ENCODE measurements at regions not wholly inside any gene's neighbourhood (a gene's known extent, or its start where the extent isn't known, plus 50 kb on each side); places are given as distances from the start of the nearest gene placed in this dataset.

- CTCF ChIA-PET: no interaction called here
Observed at GRCh38 chr1:228933753-228934152, 198.5 kb downstream of the RHOU start.

GRCh38 chr1:228935198-228935663, 200.0 kb downstream of the RHOU start:
- TF ChIP-seq, protein P1, sequence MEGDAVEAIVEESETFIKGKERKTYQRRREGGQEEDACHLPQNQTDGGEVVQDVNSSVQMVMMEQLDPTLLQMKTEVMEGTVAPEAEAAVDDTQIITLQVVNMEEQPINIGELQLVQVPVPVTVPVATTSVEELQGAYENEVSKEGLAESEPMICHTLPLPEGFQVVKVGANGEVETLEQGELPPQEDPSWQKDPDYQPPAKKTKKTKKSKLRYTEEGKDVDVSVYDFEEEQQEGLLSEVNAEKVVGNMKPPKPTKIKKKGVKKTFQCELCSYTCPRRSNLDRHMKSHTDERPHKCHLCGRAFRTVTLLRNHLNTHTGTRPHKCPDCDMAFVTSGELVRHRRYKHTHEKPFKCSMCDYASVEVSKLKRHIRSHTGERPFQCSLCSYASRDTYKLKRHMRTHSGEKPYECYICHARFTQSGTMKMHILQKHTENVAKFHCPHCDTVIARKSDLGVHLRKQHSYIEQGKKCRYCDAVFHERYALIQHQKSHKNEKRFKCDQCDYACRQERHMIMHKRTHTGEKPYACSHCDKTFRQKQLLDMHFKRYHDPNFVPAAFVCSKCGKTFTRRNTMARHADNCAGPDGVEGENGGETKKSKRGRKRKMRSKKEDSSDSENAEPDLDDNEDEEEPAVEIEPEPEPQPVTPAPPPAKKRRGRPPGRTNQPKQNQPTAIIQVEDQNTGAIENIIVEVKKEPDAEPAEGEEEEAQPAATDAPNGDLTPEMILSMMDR (IDR thresholded peaks at IDR 0.05; ENCODE audit: low read depth, low read length): no peak
- no peak for DNase-seq (ENCODE audit: low read depth, low spot score)
- Histone ChIP-seq H3K9me3 (ENCODE audit: control insufficient read depth, insufficient read depth, low read length) (no peaks in the 10 kb centered on the region), H3K4me3 (ENCODE audit: low read depth, low read length) (no peak overlapping the region), H3K27ac (ENCODE audit: low read depth, low read length) (no peak overlapping the region), H3K27me3 (ENCODE audit: control insufficient read depth, insufficient read depth, low read length) (peaks cover 13% of the 10 kb centered on the region)
- ChIA-PET POLR2A (no interaction called here), CTCF (no interaction called here)

More at GRCh38 chr1:228933753-228934152, 198.5 kb downstream of the RHOU start:
- POLR2A ChIA-PET: no interaction called here
- no peaks in the 10 kb centered on the region for H3K9me3 ChIP-seq (ENCODE audit: control insufficient read depth, insufficient read depth, low read length)
- no peak overlapping the region for H3K27ac ChIP-seq (ENCODE audit: low read depth, low read length)
- DNase-seq (ENCODE audit: low read depth, low spot score): no peak
- TF ChIP-seq, protein P1 (IDR thresholded peaks at IDR 0.05; ENCODE audit: low read depth, low read length): no peak
- H3K4me3 ChIP-seq (ENCODE audit: low read depth, low read length): no peak overlapping the region
- peaks cover 12% of the 10 kb centered on the region for H3K27me3 ChIP-seq (ENCODE audit: control insufficient read depth, insufficient read depth, low read length)

DNA sequence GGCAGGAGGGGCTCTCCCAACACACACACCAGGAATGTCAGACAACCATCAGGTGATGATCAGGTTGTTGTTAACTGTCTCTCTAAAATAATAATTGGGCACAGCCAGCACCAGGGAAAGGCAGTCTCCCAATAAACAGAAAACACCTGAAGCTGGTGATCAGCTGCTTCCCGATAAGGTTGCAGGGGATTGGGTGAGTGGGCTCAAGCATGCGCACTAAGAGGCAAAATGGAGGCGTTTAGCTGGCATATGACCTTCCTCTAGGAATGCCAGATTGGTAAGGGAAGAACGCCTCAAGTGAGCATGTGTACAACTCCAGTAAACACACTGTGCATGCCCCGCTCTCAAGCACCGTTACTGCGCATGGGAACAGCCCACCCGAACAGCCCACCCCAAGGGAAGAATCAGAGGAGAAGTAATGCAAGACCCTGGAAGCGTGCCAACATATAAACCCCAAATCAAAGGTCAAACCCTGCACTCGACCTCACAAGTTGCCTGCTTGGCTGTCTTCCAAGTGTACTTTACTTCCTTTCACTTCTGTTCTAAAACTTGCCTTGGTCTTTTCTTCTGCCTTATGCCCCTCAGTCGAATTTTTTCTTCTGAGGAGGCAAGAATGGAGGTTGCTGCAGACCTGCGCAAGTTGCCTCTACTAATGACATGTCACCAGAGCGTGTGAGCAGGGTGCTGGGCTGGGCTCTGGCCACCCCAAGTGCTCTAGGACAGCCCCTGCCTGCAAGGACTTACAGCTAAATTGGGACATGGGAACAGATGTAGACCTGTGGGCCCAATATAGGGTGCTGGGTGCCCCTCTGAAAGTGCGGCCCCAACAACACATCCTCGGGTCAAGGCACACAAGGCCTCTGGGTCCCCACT, 200.8 kb downstream of the RHOU start:
- no peak for DNase-seq (ENCODE audit: low read depth, low spot score)
- H3K4me3 ChIP-seq (ENCODE audit: low read depth, low read length): no peak overlapping the region
- ChIA-PET POLR2A (interaction anchor here (1.3 kb wide), 1 partner anchor 19 kb away, joined by 3 read pairs; no protein-coding TSS in a partner anchor), CTCF (no interaction called here)
- H3K27ac ChIP-seq (ENCODE audit: low read depth, low read length): no peak overlapping the region
- peaks cover 13% of the 10 kb centered on the region for H3K27me3 ChIP-seq (ENCODE audit: control insufficient read depth, insufficient read depth, low read length)
- H3K9me3 ChIP-seq (ENCODE audit: control insufficient read depth, insufficient read depth, low read length): no peaks in the 10 kb centered on the region
- TF ChIP-seq, protein P1 (IDR thresholded peaks at IDR 0.05; ENCODE audit: low read depth, low read length): no peak

DNA sequence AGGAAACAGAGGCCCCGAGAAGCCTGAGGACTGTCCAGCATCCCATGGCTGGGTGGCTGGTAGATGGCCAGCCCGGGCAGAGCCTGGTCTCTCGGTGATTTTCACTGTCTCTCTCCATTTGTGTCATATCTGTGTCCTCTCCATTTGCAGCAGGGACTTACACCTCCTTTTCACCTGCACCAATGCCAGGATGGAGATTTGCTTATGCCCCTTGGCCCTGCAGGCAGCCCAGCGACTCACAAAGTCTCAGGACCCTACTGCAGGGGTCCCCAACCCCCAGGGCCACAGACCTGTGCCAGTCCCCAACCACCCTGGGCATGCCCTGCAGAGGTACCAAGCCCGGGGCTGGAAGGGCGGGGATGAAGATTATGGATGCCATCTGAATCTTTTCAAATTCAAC, 201.6 kb downstream of the RHOU start:
- DNase-seq (ENCODE audit: low read depth, low spot score): no peak
- TF ChIP-seq, protein P1 (IDR thresholded peaks at IDR 0.05; ENCODE audit: low read depth, low read length): no peak
- Histone ChIP-seq H3K4me3 (ENCODE audit: low read depth, low read length) (no peak overlapping the region), H3K27ac (ENCODE audit: low read depth, low read length) (no peak overlapping the region), H3K9me3 (ENCODE audit: control insufficient read depth, insufficient read depth, low read length) (no peaks in the 10 kb centered on the region), H3K27me3 (ENCODE audit: control insufficient read depth, insufficient read depth, low read length) (peaks cover 13% of the 10 kb centered on the region)
- ChIA-PET CTCF (no interaction called here), POLR2A (interaction anchor here (1.3 kb wide), 1 partner anchor 18 kb away, joined by 3 read pairs; no protein-coding TSS in a partner anchor)

GRCh38 chr1:228937351-228937750, 202.1 kb downstream of the RHOU start:
- Histone ChIP-seq H3K4me3 (ENCODE audit: low read depth, low read length) (no peak overlapping the region), H3K9me3 (ENCODE audit: control insufficient read depth, insufficient read depth, low read length) (no peaks in the 10 kb centered on the region), H3K27me3 (ENCODE audit: control insufficient read depth, insufficient read depth, low read length) (peaks cover 13% of the 10 kb centered on the region), H3K27ac (ENCODE audit: low read depth, low read length) (no peak overlapping the region)
- ChIA-PET POLR2A (interaction anchor here (1.3 kb wide), 1 partner anchor 18 kb away, joined by 3 read pairs; no protein-coding TSS in a partner anchor), CTCF (no interaction called here)
- TF ChIP-seq, protein P1 (IDR thresholded peaks at IDR 0.05; ENCODE audit: low read depth, low read length): no peak
- no peak for DNase-seq (ENCODE audit: low read depth, low spot score)

All from AG04450 (cell line).